ENCODE measurements at regions not wholly inside any gene's neighbourhood (a gene's known extent, or its start where the extent isn't known, plus 50 kb on each side); places are given as distances from the start of the nearest gene placed in this dataset.

DNA sequence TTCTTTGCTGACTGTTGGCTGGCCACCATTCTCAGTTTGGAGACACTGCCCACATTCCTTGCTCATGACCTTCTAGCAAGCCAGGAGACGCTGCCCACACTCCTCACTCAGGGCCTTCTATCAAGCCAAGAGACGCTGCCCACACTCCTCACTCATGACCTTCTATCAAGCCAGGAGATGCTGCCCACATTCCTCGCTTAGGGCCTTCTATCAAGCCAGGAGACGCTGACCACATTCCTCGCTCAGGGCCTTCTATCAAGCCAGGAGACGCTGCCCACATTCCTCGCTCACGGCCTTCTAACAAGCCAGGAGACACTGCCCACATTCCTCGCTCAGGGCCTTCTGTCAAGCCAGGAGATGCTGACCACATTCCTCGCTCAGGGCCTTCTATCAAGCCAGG, 131.3 kb upstream of the CBLN2 start:
- TF ChIP-seq POLR2AphosphoS5 (IDR thresholded peaks at IDR 0.05; ENCODE audit: low read depth, low read length): no peak
- no peak for TF ChIP-seq TAF1 (IDR thresholded peaks at IDR 0.05; ENCODE audit: borderline replicate concordance, low read depth, low read length)

Measured in GM12892 (cell line).